HG03354 (cell line): ENCODE measurements at regions not wholly inside any gene's neighbourhood (a gene's known extent, or its start where the extent isn't known, plus 50 kb on each side); places are given as distances from the start of the nearest gene placed in this dataset.

Source experiments
- ATAC-seq: cut with Tn5 transposase; IDR thresholded peaks from one replicate; pipeline ENCODE4 v1.9.1; 2021; ENCODE audit warnings: mild to moderate bottlenecking; ENCODE audit not compliant: unreplicated experiment, poor library complexity, severe bottlenecking

- no peak for ATAC-seq
Measured at GRCh38 chr4:11592276-11592675, 163.6 kb upstream of the HS3ST1 start.

DNA sequence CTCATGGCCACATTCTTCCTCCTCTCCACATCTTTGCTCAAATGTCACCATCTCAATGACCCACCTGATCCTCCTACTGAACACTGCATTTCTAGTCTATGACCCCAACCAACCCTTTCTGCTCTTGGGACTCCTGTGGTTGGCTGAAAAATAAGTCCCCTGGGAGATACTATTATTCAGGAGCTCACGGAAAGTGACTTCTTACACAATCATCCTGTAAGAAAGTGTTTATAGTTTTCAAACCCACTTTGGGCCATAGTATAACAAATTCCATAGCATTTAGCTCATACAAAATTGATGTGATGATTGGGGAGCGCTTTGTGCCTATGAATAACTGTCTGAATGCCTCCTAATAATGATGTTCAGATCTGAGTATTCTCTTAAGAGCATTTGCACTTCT, 161.4 kb upstream of the HS3ST1 start:
- no peak for ATAC-seq

DNA sequence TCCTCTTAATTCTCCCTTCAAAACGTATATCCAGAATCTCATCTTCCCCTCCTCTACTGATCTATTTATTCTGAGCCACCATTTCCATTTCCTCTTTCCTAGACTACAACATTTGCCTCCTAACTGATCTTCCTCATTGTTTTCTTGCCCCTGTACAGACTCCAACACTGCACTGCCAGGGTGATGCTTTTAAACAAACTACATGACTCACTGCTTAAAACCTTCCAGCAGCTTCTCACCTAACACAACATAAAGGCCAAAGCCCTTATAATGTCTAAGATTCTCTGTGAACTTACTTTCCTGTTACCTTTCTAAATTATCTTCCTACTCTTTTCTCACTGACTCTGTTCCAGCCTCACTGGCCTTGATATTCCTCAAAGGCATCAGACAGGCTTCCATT, 161.0 kb upstream of the HS3ST1 start:
- no peak for ATAC-seq

GRCh38 chr4:11587797-11588196, 159.1 kb upstream of the HS3ST1 start:
- ATAC-seq: no peak

DNA sequence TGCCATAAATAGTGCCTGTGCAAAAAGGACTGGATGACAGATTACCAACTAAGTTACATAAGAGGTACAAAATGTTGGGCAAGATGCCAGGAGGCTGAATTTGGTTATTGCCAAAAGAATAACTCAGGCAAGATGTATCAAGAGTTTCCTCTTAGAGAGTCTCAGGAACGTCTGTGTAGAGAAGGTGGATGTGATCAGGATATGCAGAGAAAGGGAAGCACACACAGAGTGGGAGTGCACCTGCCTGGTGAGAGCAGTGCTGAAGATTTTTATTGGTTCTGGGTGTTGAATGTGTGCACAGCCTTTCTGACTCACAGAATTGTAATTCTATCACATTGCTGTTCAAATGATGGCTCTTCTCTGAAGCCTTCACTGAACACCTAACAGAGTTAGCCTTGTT, 156.8 kb upstream of the HS3ST1 start:
- ATAC-seq: no peak

DNA sequence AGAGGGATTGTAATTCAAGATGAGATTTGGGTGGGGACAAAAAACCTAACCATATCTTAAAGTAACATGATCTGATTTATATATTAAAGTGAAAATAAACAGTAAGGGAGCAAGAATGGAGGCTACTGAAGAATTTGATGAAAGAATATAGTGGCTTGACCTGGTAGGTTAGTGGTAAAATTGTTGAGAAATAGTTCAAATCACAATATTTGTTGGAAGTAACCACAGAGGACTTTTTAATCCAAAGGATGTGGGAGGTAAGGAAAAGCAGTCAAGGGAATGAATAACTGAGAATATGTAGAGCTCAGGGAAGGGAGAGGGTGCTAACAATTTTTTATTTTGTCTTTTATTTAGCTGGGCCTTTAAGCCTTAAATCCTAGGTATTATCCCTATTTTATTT, 139.8 kb upstream of the HS3ST1 start:
- ATAC-seq: no peak

- peak; percentile 89 for ATAC-seq
Measured at GRCh38 chr4:11566444-11567022, 137.8 kb upstream of the HS3ST1 start.

GRCh38 chr4:11565899-11566298, 137.2 kb upstream of the HS3ST1 start:
- ATAC-seq: peak; percentile 64

DNA sequence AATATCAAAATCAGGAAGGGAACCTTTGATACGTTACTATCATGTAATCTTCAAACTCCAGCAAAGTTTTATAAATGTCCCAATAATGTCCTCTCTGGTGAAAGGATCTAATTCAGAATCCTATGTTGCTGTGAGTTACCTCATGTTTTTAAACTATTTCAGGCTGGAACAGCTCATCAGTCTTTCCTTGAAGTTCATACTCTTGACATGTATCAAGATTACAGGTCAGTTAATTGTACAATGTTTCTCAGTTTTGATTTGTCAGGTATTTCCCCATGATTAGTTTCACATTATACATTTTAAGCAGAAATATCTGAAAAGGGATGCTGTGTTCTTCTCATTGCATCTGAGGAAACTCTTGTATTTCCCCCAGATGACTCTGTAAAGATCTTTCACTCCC, 136.5 kb upstream of the HS3ST1 start:
- ATAC-seq: no peak

GRCh38 chr4:11564021-11564420, 135.3 kb upstream of the HS3ST1 start:
- no peak for ATAC-seq

DNA sequence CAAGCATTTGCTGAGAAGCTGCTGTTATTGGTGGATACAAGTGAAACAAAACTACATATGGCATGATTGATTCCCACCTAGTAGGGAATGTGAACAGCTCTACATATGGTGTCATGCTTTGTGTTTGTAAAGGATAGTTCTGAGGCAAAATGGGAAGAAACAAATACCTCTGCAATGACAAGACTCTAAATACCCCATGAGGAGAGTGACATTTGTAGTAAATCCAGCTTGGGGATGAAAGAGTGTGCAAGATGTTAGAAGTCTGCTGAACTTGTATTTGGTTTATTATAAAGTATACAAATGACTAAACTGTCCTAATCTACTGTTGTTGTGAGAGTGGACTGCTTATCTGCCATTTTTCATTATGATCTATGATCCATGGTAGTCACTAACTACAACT, 120.8 kb upstream of the HS3ST1 start:
- ATAC-seq: no peak

DNA sequence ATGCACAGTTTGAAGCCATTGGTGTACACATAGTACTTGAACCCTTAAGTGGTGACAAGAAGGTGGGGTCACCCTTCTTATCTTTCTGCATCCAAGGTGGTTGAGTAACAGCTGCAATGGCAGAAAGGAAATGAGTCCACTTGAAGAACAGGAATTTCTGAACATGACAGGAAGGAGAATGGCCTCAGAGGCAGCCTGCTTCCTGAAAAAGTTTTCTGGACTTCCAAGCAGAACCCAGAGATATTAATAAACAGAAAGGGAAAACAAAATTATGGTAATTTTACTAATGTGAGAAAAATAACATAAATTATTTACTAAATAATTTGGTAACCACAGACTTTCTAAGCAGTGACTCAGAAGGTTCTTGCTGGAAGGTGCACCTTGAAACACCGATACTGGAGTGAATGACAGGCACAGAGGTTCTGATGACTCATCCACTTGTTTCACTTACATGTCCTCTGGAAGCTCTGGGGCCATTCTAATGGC, 119.9 kb upstream of the HS3ST1 start:
- peak; percentile 99 for ATAC-seq

- no peak for ATAC-seq
Measured at GRCh38 chr4:11546391-11547175, 117.9 kb upstream of the HS3ST1 start.

DNA sequence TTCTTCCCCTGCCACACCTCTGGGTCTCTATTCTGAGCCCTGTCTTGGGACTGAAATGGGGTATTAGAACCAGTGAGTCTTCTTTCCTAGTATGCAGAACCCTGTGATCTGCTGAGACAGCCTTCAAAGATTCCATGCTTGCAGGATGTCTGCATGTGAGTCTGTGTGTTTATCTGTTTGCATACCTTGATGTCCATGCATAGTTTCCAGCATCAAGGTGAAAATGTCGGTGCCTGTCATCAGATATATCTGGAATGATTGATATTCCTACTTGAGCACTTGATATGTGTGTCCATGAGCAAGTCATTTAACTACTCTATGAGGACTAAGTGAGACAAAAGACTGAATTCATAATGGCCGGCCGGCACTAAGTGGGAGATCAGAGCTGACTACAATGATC, 117.0 kb upstream of the HS3ST1 start:
- ATAC-seq: no peak

GRCh38 chr4:11544211-11544610, 115.5 kb upstream of the HS3ST1 start:
- ATAC-seq: no peak

- peak; percentile 43 for ATAC-seq
Measured at GRCh38 chr4:11543706-11544105, 115.0 kb upstream of the HS3ST1 start.

GRCh38 chr4:11542952-11543351, 114.3 kb upstream of the HS3ST1 start:
- no peak for ATAC-seq

DNA sequence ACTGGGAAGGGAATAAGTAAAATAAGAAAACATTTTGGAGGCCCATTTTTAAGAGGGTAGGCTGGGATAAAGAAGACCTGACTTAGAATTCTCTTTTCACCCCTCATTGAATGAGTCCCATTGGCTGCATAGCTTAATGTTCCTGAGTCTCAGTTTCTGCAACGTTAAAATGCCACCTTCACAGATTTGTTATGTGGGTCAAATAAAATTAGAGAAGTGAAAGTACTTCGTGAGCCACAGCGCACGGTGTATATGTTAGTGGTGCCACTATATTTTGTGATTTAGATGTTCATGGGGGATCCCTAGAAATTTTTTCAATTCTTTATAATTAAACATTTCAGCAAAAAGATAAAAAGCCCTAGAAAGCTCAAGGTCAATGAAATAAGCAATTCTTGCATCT, 109.2 kb upstream of the HS3ST1 start:
- ATAC-seq: peak; percentile 66

DNA sequence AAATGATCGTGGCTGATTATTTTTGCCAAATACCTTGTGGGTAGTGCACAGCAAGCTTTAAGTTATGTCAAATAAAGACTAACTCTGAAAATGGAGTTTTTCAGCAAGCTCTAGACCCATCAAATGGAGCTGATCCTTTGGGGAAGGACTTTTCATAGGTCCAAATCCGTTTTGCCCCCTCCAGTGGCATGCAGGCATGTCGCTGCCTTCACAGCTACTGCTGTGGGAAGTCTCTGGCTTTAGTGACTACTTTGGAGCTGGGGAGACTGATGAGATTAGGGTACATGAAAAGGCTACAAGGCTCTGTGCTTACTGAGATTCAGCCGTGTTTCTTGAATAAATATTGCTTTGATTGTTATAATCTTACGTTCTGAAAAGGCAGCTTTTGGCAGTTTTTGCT, 106.6 kb upstream of the HS3ST1 start:
- ATAC-seq: no peak

GRCh38 chr4:11534623-11535302, 106.1 kb upstream of the HS3ST1 start:
- no peak for ATAC-seq

DNA sequence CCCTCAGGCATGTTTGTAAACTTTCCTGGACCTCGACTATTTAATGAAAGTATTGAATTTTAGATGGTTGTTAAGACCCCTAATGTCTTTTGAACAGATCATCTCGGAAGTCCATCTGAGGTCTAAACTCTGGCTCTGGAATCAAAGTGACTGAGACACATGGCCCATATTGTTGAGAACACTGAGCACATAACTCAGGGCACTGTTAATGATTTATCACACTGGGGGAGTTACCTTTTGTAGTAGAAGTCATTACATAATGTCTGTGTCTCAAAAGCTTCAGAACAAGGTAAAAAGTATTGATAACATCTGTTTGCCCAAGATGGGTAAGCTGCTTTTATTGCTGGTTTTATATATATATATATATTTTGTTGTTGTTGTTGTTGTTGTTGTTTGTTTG, 103.4 kb upstream of the HS3ST1 start:
- ATAC-seq: no peak
